ENCODE measurements at regions not wholly inside any gene's neighbourhood (a gene's known extent, or its start where the extent isn't known, plus 50 kb on each side); places are given as distances from the start of the nearest gene placed in this dataset.

DNA sequence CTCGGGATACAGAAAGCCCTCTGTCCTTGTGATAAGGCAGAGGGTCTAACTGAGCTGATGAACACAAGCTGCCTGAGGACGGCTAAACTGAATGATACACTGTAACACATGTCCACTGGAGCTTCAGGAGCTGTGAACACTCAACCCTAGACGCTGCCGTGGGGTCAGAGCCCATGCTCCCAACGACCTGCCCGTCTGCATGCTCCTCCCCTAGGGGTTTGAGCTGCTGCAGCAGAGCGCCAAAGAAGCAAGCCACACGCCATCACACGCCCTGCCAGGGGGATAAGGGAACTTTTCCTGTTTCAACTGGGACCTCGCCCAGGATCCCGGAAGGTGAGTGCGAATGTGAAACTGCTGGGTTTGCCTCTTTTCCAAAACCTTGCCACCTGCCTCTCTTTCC is 361.8 kb downstream of the FAT4 start:
- TF ChIP-seq, protein P1, sequence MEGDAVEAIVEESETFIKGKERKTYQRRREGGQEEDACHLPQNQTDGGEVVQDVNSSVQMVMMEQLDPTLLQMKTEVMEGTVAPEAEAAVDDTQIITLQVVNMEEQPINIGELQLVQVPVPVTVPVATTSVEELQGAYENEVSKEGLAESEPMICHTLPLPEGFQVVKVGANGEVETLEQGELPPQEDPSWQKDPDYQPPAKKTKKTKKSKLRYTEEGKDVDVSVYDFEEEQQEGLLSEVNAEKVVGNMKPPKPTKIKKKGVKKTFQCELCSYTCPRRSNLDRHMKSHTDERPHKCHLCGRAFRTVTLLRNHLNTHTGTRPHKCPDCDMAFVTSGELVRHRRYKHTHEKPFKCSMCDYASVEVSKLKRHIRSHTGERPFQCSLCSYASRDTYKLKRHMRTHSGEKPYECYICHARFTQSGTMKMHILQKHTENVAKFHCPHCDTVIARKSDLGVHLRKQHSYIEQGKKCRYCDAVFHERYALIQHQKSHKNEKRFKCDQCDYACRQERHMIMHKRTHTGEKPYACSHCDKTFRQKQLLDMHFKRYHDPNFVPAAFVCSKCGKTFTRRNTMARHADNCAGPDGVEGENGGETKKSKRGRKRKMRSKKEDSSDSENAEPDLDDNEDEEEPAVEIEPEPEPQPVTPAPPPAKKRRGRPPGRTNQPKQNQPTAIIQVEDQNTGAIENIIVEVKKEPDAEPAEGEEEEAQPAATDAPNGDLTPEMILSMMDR (IDR thresholded peaks at IDR 0.05 in 4 of 5, conservative IDR thresholded peaks at IDR 0.05 in 1 of 5), result no peak
- no peak for TF ChIP-seq POLR2A (IDR thresholded peaks at IDR 0.05)
